HG02973 (cell line): ENCODE measurements at regions not wholly inside any gene's neighbourhood (a gene's known extent, or its start where the extent isn't known, plus 50 kb on each side); places are given as distances from the start of the nearest gene placed in this dataset.
"Not testable (repeated sequence)": the region's sequence is repeated elsewhere in the genome, so short reads cannot be mapped to it uniquely, and the experiment has no call there.

Experiments used
- ATAC-seq: cut with Tn5 transposase; IDR thresholded peaks from one replicate; pipeline ENCODE4 v1.9.1; 2021; ENCODE audit warnings: moderate library complexity; ENCODE audit not compliant: unreplicated experiment

- ATAC-seq: no peak
These were observed 388.2 kb upstream of the MAF start for GRCh38 chr16:79988721-79989220.

- ATAC-seq: no peak
These were observed 387.6 kb upstream of the MAF start for GRCh38 chr16:79988089-79988488.

- ATAC-seq: no peak
These were observed 385.8 kb upstream of the MAF start for GRCh38 chr16:79986352-79986751.

- ATAC-seq: no peak
These were observed 385.1 kb upstream of the MAF start for GRCh38 chr16:79985606-79986005.

GRCh38 chr16:79984149-79984548 is 383.6 kb upstream of the MAF start:
- ATAC-seq: not testable (repeated sequence)

- no peak for ATAC-seq
These were observed 382.3 kb upstream of the MAF start for GRCh38 chr16:79982862-79983261.

- no peak for ATAC-seq
These were observed 381.8 kb upstream of the MAF start for GRCh38 chr16:79982361-79982760.

GRCh38 chr16:79981814-79982213 is 381.3 kb upstream of the MAF start:
- ATAC-seq: no peak

- ATAC-seq: no peak
These were observed 380.3 kb upstream of the MAF start for GRCh38 chr16:79980650-79981521.

- ATAC-seq: no peak
These were observed 377.7 kb upstream of the MAF start for GRCh38 chr16:79977940-79978836.

GRCh38 chr16:79973320-79973719 is 372.8 kb upstream of the MAF start:
- ATAC-seq: no peak

- ATAC-seq: no peak
These were observed 371.6 kb upstream of the MAF start for GRCh38 chr16:79972053-79972704.

- no peak for ATAC-seq
These were observed 370.7 kb upstream of the MAF start for GRCh38 chr16:79971237-79971572.

GRCh38 chr16:79970551-79971236 is 370.2 kb upstream of the MAF start:
- no peak for ATAC-seq

- ATAC-seq: no peak
These were observed 369.6 kb upstream of the MAF start for GRCh38 chr16:79970087-79970486.

- ATAC-seq: no peak
These were observed 368.9 kb upstream of the MAF start for GRCh38 chr16:79969458-79969857.

- ATAC-seq: no peak
These were observed 365.7 kb upstream of the MAF start for GRCh38 chr16:79966226-79966625.

- ATAC-seq: no peak
These were observed 365.2 kb upstream of the MAF start for GRCh38 chr16:79965718-79966117.

- ATAC-seq: no peak
These were observed 363.6 kb upstream of the MAF start for GRCh38 chr16:79964104-79964503.

- no peak for ATAC-seq
These were observed 362.4 kb upstream of the MAF start for GRCh38 chr16:79962962-79963361.

GRCh38 chr16:79959226-79959625 is 358.7 kb upstream of the MAF start:
- no peak for ATAC-seq
